OCI-LY1 (cell line): ENCODE measurements at regions not wholly inside any gene's neighbourhood (a gene's known extent, or its start where the extent isn't known, plus 50 kb on each side); places are given as distances from the start of the nearest gene placed in this dataset.
"Not testable (repeated sequence)": the region's sequence is repeated elsewhere in the genome, so short reads cannot be mapped to it uniquely, and the experiment has no call there.

Experiments used
- H2AFZ ChIP-seq: fragments of 200-600 bp; sonication (generic), shearing (Covaris generic); 2 replicates; pipeline ENCODE4 v1.6.0; 2014; ENCODE audit warnings: antibody characterized with exemption, mild to moderate bottlenecking, low read length
- H3F3A ChIP-seq: fragments of 200-600 bp; sonication (generic), shearing (Covaris generic); 2 replicates; pipeline ENCODE4 v1.6.0; 2014; ENCODE audit warnings: mild to moderate bottlenecking, antibody characterized with exemption, low read length, moderate library complexity; ENCODE audit not compliant: insufficient read depth
- H3K27ac ChIP-seq: fragments of 200-600 bp; sonication (generic); 2 replicates; pipeline ENCODE4 v1.5.1; 2014; ENCODE audit warnings: low read length, mixed run types, mild to moderate bottlenecking, low read depth; ENCODE audit not compliant: poor library complexity, severe bottlenecking
- H3K27me3 ChIP-seq: fragments of 200-600 bp; sonication (generic); 2 replicates; pipeline ENCODE4 v1.6.0; 2014; ENCODE audit warnings: antibody characterized with exemption, mild to moderate bottlenecking, low read length, moderate library complexity; ENCODE audit not compliant: insufficient read depth
- H3K36me3 ChIP-seq: fragments of 200-600 bp; sonication (generic); 2 replicates; pipeline ENCODE4 v1.6.1; 2014; ENCODE audit warnings: mild to moderate bottlenecking, antibody characterized with exemption, low read length, moderate library complexity, mixed read lengths; ENCODE audit not compliant: insufficient read depth
- H3K4me1 ChIP-seq: fragments of 200-600 bp; sonication (generic); 2 replicates; pipeline ENCODE4 v1.5.1; 2014; ENCODE audit warnings: mild to moderate bottlenecking, low read length, moderate library complexity; ENCODE audit not compliant: insufficient read depth, severe bottlenecking
- H3K4me2 ChIP-seq: fragments of 200-600 bp; sonication (generic), shearing (Covaris generic); 2 replicates; pipeline ENCODE4 v1.6.1; 2014; ENCODE audit warnings: low read length
- H3K4me3 ChIP-seq: fragments of 200-600 bp; sonication (generic); 2 replicates; pipeline ENCODE4 v1.5.1; 2014; ENCODE audit warnings: low read length, low read depth, mild to moderate bottlenecking, mixed read lengths; ENCODE audit not compliant: poor library complexity, severe bottlenecking
- H3K79me2 ChIP-seq: fragments of 200-600 bp; shearing (Covaris generic); 2 replicates; pipeline ENCODE4 v1.6.1; 2016; ENCODE audit warnings: mixed run types, low read length, mixed read lengths; ENCODE audit not compliant: insufficient read depth
- H3K9ac ChIP-seq: fragments of 200-600 bp; sonication (generic), shearing (Covaris generic); 2 replicates; pipeline ENCODE4 v1.6.1; 2014; ENCODE audit warnings: mild to moderate bottlenecking, low read length, mixed read lengths
- H3K9me2 ChIP-seq: fragments of 200-600 bp; sonication (generic), shearing (Covaris generic); 2 replicates; pipeline ENCODE4 v1.6.1; 2014; ENCODE audit warnings: low read depth, mild to moderate bottlenecking, low read length, mixed read lengths
- H3K9me3 ChIP-seq: fragments of 200-600 bp; shearing (Covaris generic); 2 replicates; pipeline ENCODE4 v1.6.1; 2014; ENCODE audit warnings: low read length, mixed read lengths
- H4K20me1 ChIP-seq: fragments of 200-600 bp; sonication (generic), shearing (Covaris generic); 2 replicates; pipeline ENCODE4 v1.6.0; 2016; ENCODE audit warnings: mild to moderate bottlenecking, low read length; ENCODE audit not compliant: insufficient read depth
- EZH2 ChIP-seq: fragments of 200-600 bp; sonication (generic), shearing (Covaris generic); IDR thresholded peaks from 2 replicates; pipeline ENCODE4 v1.8.0; 2017; ENCODE audit warnings: borderline replicate concordance, mixed run types, mild to moderate bottlenecking, antibody characterized with exemption, low read length, moderate library complexity, mixed read lengths
- TF ChIP-seq, protein P1 (sequence below): fragments of 200-600 bp; sonication (generic), shearing (Covaris generic); IDR thresholded peaks from 2 replicates; pipeline ENCODE4 v1.5.1; 2017; ENCODE audit warnings: mild to moderate bottlenecking, antibody characterized with exemption, low read length, moderate library complexity, mixed read lengths

DNA sequence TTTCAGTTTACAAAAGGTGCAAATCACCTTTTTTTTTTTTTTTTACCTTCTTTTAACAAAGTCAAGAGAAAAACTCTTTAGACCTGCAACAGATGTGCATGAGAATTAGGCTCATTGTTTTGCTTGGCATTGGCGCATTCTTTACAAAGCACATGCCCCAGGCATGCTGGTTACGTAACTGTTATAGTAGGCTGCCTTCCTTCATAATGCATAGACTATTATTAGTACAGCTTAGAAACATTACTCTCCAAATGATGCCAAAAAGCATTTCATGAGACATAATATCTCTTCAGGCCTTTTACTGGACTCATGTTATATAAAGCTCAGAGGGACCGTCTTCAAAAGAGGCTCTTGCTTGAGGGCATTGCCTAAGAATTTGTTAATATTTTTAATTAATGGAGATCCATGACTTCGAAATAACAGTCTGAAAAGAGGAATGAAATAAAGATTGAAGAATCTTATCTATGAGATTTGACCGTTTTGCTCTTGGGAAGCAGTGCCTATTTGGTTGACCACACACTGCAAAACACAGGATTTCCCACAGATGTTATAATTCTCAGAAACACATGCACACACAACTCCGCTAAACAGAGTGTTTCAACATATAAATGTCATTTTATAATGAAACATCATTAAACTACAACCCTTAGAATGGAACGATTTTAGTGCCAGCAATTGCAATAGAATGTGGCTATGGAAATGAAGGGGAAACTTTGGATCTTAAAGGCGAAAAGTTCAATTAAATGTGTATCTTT is 478.7 kb downstream of the PRR16 start:
- Histone ChIP-seq H3K79me2 (no peaks in the 10 kb centered on the region), H3K9ac (no peak overlapping the region), H3K4me2 (no peak overlapping the region), H3K4me1 (no peaks in the 10 kb centered on the region), H2AFZ (no peak overlapping the region), H3K27ac (no peak overlapping the region), H4K20me1 (no peaks in the 10 kb centered on the region), H3F3A (no peaks in the 10 kb centered on the region), H3K27me3 (no peaks in the 10 kb centered on the region), H3K9me2 (no peaks in the 10 kb centered on the region), H3K4me3 (no peak overlapping the region), H3K9me3 (no peaks in the 10 kb centered on the region), H3K36me3 (no peaks in the 10 kb centered on the region)
- TF ChIP-seq EZH2: no peak
- TF ChIP-seq, protein P1, sequence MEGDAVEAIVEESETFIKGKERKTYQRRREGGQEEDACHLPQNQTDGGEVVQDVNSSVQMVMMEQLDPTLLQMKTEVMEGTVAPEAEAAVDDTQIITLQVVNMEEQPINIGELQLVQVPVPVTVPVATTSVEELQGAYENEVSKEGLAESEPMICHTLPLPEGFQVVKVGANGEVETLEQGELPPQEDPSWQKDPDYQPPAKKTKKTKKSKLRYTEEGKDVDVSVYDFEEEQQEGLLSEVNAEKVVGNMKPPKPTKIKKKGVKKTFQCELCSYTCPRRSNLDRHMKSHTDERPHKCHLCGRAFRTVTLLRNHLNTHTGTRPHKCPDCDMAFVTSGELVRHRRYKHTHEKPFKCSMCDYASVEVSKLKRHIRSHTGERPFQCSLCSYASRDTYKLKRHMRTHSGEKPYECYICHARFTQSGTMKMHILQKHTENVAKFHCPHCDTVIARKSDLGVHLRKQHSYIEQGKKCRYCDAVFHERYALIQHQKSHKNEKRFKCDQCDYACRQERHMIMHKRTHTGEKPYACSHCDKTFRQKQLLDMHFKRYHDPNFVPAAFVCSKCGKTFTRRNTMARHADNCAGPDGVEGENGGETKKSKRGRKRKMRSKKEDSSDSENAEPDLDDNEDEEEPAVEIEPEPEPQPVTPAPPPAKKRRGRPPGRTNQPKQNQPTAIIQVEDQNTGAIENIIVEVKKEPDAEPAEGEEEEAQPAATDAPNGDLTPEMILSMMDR: no peak

DNA sequence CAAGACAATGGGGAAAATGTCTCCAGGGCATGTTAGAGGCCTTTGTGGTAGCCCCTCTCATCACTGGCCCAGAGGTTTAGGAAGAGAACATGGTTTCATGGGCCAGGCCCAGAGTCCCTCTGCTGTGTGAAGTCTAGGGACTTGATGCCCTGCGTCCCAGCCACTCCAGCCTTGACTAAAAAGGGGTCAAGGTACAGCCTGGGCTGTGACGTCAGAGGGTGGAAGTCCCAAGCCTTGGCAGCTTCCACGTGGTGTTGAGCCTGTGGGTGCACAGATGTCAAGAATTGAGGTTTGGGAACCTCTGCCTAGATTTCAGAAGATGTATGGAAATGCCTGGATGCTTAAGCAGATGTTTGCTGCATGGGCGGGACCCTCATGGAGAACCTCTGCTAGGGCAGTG is 485.5 kb downstream of the PRR16 start:
- H3K9me3 ChIP-seq, H3K4me2 ChIP-seq, H3K79me2 ChIP-seq, H3F3A ChIP-seq, H3K9ac ChIP-seq, H3K27ac ChIP-seq, H4K20me1 ChIP-seq, H2AFZ ChIP-seq, H3K4me1 ChIP-seq, H3K9me2 ChIP-seq, H3K36me3 ChIP-seq, H3K27me3 ChIP-seq, H3K4me3 ChIP-seq: not testable (repeated sequence)

DNA sequence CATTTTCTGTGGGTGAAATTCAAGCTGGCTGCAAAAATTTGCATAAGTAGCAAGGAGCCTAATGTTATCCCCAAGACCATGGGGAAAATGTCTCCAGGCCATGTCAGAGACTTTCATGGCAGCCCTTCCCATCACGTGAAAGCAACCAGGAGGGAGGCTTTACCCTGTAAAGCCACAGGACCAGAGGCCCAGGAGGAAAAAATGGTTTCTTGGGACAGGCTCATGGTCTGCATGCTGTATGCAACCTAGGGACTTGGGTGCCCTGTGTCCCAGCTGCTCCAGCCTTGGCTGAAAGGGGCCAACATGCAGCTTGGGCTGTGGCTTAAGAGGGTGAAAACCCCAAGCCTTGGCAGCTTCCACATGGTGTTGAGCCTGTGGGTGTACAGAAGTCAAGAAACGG is 489.3 kb downstream of the PRR16 start:
- H3K36me3 ChIP-seq, H3K4me2 ChIP-seq, H3K9me2 ChIP-seq, H3F3A ChIP-seq, H3K4me1 ChIP-seq, H2AFZ ChIP-seq, H3K9ac ChIP-seq, H3K27ac ChIP-seq, H3K79me2 ChIP-seq, H3K9me3 ChIP-seq, H4K20me1 ChIP-seq, H3K4me3 ChIP-seq, H3K27me3 ChIP-seq: not testable (repeated sequence)

DNA sequence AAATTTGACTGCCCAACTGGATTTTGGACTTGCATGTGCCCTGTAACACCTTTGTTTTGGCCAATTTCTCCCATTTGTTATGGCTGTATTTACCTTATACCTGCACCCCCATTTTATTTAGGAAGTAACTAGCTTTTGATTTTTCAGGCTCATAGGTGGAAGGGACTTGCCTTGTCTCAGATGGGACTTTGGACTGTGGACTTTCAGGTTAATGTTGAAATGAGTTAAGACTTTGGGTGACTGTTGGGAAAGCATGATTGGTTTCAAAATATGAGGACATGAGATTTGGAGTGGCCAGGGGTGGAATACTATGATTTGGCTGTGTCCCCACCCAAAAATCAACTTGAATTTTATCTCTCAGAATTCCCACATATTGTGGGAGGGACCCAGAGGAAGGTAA is 490.2 kb downstream of the PRR16 start:
- Histone ChIP-seq H3K9ac (no peak overlapping the region), H3K4me3 (no peak overlapping the region), H3K4me2 (no peak overlapping the region), H3K36me3 (no peaks in the 10 kb centered on the region), H3K4me1 (no peaks in the 10 kb centered on the region), H3K9me2 (no peaks in the 10 kb centered on the region), H3K27me3 (no peaks in the 10 kb centered on the region), H3F3A (no peaks in the 10 kb centered on the region), H3K9me3 (peaks cover 4% of the 10 kb centered on the region; the same call in 1 of the 2 replicates), H3K27ac (no peak overlapping the region), H4K20me1 (no peaks in the 10 kb centered on the region), H2AFZ (no peak overlapping the region), H3K79me2 (no peaks in the 10 kb centered on the region)
- TF ChIP-seq, protein P1: no peak
- TF ChIP-seq EZH2: no peak
